Lower lobe of right lung (tissue), 2 donors: ENCODE measurements at regions not wholly inside any gene's neighbourhood (a gene's known extent, or its start where the extent isn't known, plus 50 kb on each side); places are given as distances from the start of the nearest gene placed in this dataset.

Experiments used
- ATAC-seq, 2 donors: fragments of 200-7000 bp; cut with Tn5 transposase; one replicate each; pipeline ENCODE4 v1.9.1; 2020 to 2022; ENCODE audit warnings: mild to moderate bottlenecking in 2 of 2, moderate library complexity in 2 of 2
- DNase-seq: peaks from one replicate; pipeline ENCODE4 v3.0.0-alpha.2; 2020
- H3K27ac ChIP-seq: fragments of 200-600 bp; one replicate; pipeline ENCODE4 v1.8.0; 2022
- H3K27me3 ChIP-seq: fragments of 200-600 bp; one replicate; pipeline ENCODE4 v1.8.0; 2022; ENCODE audit warnings: low read depth
- H3K36me3 ChIP-seq: fragments of 200-600 bp; one replicate; pipeline ENCODE4 v1.8.0; 2022; ENCODE audit warnings: mild to moderate bottlenecking
- H3K4me1 ChIP-seq: fragments of 200-600 bp; one replicate; pipeline ENCODE4 v1.8.0; 2022
- H3K4me3 ChIP-seq: fragments of 200-600 bp; one replicate; pipeline ENCODE4 v1.8.0; 2022; ENCODE audit warnings: mild to moderate bottlenecking
- H3K9me3 ChIP-seq: fragments of 200-600 bp; one replicate; pipeline ENCODE4 v1.8.0; 2022
- CTCF ChIP-seq: fragments of 200-600 bp; IDR thresholded peaks from one replicate; pipeline ENCODE4 v1.8.0; 2022; ENCODE audit warnings: antibody characterized with exemption, mild to moderate bottlenecking
- intact Hi-C: fragments of 100-400 bp; cut with DNase I; formaldehyde crosslinking; loops from one replicate; pipeline ENCODE4 v1.11.0; 2022
- donor health status: DM: no; HTN: yes; CAD: no; lungs with severe emphysema.

- no peak for DNase-seq
- no peaks in the 10 kb centered on the region for H3K27me3 ChIP-seq
- no peak for TF ChIP-seq CTCF
- ATAC-seq = no peak
- no peaks in the 10 kb centered on the region for H3K4me1 ChIP-seq
- H3K4me3 ChIP-seq = no peak overlapping the region
- intact Hi-C loops = no loop called here
- no peaks in the 10 kb centered on the region for H3K9me3 ChIP-seq
- H3K27ac ChIP-seq = no peak overlapping the region
- no peaks in the 10 kb centered on the region for H3K36me3 ChIP-seq
Observed at GRCh38 chr14:61866932-61867920, 105.0 kb downstream of the SNAPC1 start.

- H3K27me3 ChIP-seq = no peaks in the 10 kb centered on the region
- no peak for TF ChIP-seq CTCF
- no peak for ATAC-seq
- no peak overlapping the region for H3K27ac ChIP-seq
- H3K9me3 ChIP-seq = no peaks in the 10 kb centered on the region
- no peaks in the 10 kb centered on the region for H3K36me3 ChIP-seq
- intact Hi-C loops = no loop called here
- no peak for DNase-seq
- no peaks in the 10 kb centered on the region for H3K4me1 ChIP-seq
- no peak overlapping the region for H3K4me3 ChIP-seq
Observed at GRCh38 chr14:61868846-61869245, 106.6 kb downstream of the SNAPC1 start.

- ATAC-seq = no peak
- DNase-seq = no peak
- Histone ChIP-seq H3K27me3 (no peaks in the 10 kb centered on the region), H3K4me1 (no peaks in the 10 kb centered on the region), H3K27ac (no peak overlapping the region), H3K4me3 (no peak overlapping the region), H3K9me3 (no peaks in the 10 kb centered on the region), H3K36me3 (no peaks in the 10 kb centered on the region)
- no peak for TF ChIP-seq CTCF
- intact Hi-C loops = no loop called here
Observed at GRCh38 chr14:61870163-61870562, 107.9 kb downstream of the SNAPC1 start.

- intact Hi-C loops = no loop called here
- no peaks in the 10 kb centered on the region for H3K4me1 ChIP-seq
- no peak overlapping the region for H3K27ac ChIP-seq
- H3K9me3 ChIP-seq = no peaks in the 10 kb centered on the region
- no peak for TF ChIP-seq CTCF
- H3K36me3 ChIP-seq = no peaks in the 10 kb centered on the region
- no peaks in the 10 kb centered on the region for H3K27me3 ChIP-seq
- no peak overlapping the region for H3K4me3 ChIP-seq
- DNase-seq (no peak), ATAC-seq (no peak)
Observed at GRCh38 chr14:61872452-61872851, 110.2 kb downstream of the SNAPC1 start.

- intact Hi-C loops = no loop called here
- no peaks in the 10 kb centered on the region for H3K4me1 ChIP-seq
- H3K4me3 ChIP-seq = no peak overlapping the region
- no peak for TF ChIP-seq CTCF
- no peak for ATAC-seq
- H3K27me3 ChIP-seq = no peaks in the 10 kb centered on the region
- no peak overlapping the region for H3K27ac ChIP-seq
- no peaks in the 10 kb centered on the region for H3K9me3 ChIP-seq
- H3K36me3 ChIP-seq = no peaks in the 10 kb centered on the region
- DNase-seq = no peak
Observed at GRCh38 chr14:61875483-61875882, 113.3 kb downstream of the SNAPC1 start.
